ENCODE measurements at regions not wholly inside any gene's neighbourhood (a gene's known extent, or its start where the extent isn't known, plus 50 kb on each side); places are given as distances from the start of the nearest gene placed in this dataset.
A peak's percentile ranks its signal among the peaks of the same experiment; 100 is the strongest.

DNA sequence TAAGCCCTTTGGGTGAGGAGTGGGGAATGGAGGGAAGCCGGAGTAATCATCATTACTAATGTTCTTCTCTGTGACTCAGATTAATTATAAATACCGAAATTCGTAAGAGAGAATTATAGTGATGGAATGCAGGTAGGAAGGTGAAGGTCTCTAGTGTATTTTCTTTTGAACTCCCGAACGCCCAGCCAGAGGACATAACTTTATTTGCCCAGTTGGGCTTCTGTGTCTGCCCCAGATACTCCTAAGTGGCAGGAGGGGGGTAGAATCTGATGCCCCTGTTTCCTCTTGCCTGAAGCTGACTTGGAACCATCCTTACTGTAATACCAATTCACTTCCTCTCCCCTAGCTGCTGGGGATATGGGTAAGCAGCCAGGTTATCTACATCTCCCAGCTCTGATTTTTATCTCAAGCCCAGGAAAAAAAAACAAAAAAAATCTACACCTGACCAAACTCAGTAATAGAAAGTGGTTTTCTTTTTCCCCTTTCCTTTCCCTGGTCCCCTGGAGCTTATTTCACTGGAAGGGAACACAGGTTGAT lies 84.4 kb upstream of the CISTR start:
- DNase-seq (ENCODE audit: low read depth in 2 of 2): no peak

- DNase-seq (ENCODE audit: low read depth in 2 of 2): no peak
These were observed 87.2 kb upstream of the CISTR start for GRCh38 chr12:53838978-53839377.

DNA sequence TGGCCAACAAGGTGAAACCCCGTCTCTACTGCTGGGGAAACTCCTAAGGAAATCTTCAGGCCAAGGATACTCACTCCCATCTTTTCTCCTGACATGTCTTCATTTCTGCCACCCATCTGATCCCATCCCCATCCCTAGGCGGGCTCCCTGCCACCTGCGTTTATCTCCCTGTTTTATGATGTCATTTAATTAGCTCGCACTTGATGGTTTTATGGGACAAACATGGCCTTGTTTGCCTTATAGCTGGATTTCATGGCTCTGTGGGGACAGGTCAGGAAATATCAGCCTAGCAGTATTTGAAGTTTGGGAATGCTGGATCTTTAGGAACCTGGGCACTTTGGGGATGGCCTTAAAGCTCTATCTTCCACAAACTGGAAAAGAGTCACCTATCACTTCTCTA lies 88.5 kb upstream of the CISTR start:
- no peak for DNase-seq (ENCODE audit: low read depth in 2 of 2)

DNA sequence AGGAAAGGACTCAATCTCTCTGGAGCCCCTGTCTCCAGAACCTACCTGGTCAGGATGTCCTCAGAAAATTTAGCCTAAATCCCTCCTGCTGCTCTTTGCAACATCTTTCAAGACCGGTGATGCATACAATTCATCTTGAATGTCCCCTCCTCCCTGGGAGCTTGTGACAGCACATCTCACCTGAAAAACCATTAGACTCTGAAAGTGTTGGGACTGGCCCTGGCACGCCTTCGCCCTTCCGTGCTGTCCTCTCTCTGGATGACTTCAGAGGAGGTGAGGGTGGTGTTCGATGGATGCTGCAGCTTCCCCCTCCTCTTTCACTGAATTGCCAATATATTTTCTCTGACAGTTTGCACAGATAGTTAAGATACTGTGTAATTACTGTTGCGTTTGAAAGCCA lies 90.9 kb upstream of the CISTR start:
- DNase-seq (ENCODE audit: low read depth in 2 of 2): no peak

DNA sequence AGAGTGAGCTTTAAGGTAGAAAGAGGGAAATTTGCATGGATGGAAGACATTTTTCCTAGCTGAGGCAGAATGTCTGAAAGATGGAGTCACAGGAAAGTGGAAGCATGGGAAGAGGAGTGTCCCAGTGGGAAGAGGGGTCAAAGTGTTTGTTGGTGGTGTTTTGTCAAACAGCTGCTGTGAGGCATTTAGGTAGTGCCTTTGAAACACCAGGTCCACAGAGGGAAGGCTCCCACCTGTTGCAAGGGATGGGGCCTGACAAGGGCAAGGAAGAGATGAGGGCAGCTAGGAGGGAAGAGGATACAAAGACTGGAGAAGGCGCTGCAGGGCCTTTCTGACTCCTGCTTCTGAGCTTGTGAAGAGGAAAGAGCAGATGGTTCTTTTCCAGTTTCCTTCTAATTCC lies 91.8 kb upstream of the CISTR start:
- no peak for DNase-seq (ENCODE audit: low read depth in 2 of 2)

DNA sequence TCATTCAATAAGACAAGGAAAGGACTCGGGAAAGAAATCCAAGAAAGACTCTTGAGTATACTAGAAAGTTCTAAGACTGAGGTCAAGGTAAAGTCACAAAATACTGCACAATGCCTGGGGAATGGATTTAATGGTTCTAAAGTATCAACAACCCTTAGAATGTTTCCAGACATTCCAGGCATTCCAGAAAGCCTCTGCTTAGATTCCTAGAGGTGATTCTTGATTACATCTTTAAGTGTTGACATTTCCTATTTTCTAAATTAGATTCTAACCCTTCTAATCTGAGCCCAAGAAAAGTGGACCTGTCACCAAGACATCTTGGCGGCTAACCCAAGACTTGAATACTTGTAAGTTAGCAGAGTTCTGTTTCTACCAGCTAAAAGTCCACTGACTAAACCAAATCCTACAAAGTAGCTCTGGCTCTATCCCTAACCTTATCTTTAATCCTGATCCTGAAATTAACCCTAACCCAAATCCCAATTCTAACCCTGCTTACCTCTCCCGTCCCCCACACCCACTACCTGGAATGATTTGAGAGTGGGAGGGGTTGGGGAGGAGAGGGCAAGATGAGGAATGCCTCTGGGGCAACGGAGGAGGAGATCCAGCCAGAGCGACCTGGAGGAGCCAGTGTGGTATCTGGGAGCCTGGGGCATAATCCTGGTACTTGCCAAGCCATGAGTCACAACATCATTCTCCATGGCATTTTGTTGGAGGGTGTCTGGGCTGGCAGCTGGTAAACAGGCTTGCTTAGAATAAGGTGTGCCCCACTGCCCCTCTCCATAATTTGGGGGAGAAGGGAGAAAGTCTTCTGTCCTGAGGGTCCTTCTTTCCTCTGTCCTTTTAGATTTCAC lies 93.4 kb upstream of the HOXC13 start:
- DNase-seq (ENCODE audit: low read depth in 2 of 2): no peak

- no peak for DNase-seq (ENCODE audit: low read depth in 2 of 2)
These were observed 92.7 kb upstream of the HOXC13 start for GRCh38 chr12:53845932-53846331.

DNA sequence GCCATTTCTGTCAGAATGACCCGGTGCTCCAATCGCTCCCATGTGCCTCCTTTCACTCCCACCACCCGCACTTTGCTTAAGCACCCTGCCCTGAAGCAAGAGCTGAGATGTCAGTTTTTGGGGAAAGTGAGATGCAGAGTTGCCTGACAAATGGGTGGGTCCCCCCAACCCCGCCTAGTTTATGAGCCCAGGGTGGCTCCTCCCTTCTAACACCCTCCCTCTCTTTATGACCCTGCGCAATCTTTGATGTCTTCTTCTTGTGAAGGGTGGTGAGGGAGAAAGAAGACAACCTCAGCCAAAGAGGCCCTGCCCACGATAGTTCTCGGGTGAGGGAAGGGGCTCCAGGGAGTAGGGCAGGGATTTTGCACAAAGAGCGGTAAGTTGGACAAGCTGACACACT lies 89.5 kb upstream of the HOXC13 start:
- DNase-seq (ENCODE audit: low read depth in 2 of 2): no peak

DNA sequence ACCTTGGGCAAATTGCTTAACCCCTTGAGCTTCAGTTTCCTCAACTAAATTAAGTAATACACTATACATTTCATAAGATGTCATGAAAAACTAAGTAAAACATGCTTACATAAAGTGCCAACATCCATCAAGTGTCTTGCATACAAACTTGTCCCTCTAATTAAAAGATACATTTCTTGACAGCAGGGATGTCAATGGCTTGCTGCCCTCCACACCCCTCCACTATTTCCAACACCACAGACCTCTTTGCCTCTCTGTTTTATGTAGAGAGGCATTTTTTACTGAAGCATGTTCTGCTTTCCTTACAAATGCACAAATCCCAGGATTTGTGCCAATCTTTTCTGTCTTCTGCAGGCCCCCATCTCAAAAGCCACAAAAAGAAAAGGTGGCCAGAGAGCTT lies 89.0 kb upstream of the HOXC13 start:
- DNase-seq (ENCODE audit: low read depth in 2 of 2): no peak

- no peak for DNase-seq (ENCODE audit: low read depth in 2 of 2)
These were observed 86.6 kb upstream of the HOXC13 start for GRCh38 chr12:53852061-53852460.

- DNase-seq (ENCODE audit: low read depth in 2 of 2): no peak
These were observed 85.6 kb upstream of the HOXC13 start for GRCh38 chr12:53852992-53853391.

- no peak for DNase-seq (ENCODE audit: low read depth in 2 of 2)
These were observed 83.8 kb upstream of the HOXC13 start for GRCh38 chr12:53854701-53855316.

- no peak for DNase-seq (ENCODE audit: low read depth in 2 of 2)
These were observed 82.5 kb upstream of the HOXC13 start for GRCh38 chr12:53856132-53856531.

DNA sequence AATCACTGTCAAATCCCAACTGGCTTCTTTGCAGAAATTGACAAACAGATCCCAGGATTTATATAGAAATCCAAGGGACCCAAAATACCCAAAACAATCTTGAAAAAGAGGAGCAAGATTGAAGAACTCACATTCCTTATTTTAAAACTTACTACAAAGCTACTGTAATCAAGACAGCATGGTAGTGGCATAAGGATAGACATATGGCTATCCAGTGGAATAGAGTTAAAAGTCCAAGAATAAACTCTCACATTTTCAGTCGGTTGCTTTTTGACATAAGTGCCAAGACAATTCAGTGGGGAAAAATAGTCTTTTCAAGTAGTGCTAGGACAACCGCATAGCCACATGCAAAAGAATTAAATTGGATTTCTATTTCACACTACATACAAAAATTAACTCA lies 81.0 kb upstream of the HOXC13 start:
- DNase-seq (ENCODE audit: low read depth in 2 of 2): no peak

DNA sequence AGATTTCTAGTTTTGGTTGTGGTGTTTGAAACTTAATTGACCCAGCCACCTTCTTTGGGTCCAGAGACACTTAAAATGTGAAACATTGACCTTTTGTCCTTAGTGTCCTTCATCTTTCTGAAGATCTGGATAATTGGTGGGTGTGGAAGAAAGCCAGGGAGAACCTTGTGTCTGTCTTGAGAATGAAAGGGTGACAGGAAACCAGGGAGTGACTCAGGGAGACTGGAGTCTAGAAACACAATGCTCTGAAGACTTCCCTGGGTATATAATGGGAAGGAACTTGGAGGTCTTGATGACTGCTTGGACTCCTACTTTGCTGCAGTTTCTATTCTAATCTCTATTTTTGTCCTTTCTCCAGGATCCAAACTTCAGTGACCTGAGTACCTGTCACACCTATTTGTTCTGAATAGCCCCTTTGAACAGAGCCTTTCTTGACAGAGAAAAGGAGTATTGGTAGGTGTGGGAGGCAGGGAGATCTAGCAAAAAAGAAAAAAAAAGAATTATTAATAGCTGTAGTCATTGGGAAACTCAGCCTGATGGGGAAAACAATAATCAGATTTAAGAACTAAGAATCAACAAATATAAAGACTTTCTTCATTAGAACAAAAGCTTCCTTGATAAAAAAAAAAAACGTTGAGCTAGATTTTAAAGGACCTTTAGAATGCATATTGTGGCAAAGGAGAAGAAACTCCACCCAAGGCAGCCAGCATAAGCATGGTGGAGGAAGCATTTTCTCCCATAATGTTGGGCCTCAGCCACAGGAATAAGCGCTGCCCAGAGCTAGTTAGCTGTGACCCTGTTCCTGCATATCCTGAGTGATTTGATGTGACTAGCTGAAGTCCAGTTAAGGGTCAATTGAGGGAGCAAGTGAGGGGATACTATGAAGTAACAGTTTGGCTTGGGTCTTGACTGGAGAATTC lies 77.9 kb upstream of the HOXC13 start:
- DNase-seq (ENCODE audit: low read depth in 2 of 2): peak in 1 of 2 donors; percentile 28

- no peak for DNase-seq (ENCODE audit: low read depth in 2 of 2)
These were observed 76.4 kb upstream of the HOXC13 start for GRCh38 chr12:53862206-53862605.

DNA sequence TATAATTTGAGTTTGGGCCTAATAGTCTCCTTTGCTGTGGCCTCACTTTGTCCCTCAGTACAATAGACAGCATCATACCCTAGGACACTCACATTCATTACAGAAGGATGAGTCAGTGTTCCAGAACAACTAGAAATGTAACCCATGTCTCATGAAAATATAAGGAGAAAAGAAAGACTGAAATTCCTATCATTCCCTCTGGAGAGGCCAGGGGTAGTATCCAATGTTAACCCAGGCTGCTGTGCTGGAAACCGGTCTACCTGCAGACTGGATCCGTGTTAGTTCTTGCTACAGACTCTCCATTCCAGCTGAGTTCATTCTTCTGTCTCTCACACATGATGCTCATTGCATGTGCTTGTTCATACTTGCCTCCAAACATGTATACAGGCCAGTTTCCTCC lies 75.8 kb upstream of the HOXC13 start:
- no peak for DNase-seq (ENCODE audit: low read depth in 2 of 2)

GRCh38 chr12:53866727-53867126 lies 71.9 kb upstream of the HOXC13 start:
- DNase-seq (ENCODE audit: low read depth in 2 of 2): no peak

DNA sequence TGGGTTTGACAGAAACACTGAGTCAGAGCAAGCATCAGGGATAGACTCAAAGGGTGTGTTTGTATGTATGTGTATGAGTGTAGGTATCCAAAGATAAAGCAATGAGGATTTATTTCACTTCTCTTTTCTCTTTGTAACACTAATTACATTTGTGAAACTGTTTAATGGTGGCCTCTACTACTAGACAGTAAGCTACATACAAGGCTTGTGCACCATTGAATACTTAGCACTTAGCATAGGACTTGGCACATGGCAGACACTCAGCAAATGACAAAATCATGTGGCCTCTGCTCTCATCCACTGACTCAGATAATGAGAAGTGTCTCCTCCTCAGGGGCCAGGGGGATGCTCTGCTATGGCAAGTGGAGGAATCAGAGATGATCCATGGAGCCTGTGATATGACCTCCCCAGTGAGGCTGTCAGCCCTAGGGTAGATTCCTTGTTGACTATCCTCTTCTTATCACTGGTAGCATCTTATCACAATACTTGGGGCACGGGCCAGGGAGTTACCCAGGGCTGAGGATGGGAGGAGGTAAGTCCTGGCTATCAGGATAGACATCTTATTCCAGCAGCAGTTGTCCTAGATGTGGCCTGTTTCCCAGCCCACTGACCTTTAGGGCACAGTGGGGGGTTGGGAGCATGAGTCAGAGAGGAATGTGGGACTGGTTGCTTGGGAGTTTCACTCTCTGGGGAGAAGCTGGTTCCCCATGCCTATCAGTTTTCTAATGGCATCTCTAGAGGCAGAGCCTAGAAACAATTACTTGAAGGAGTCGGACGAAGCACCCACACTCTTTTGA lies 71.2 kb upstream of the HOXC13 start:
- no peak for DNase-seq (ENCODE audit: low read depth in 2 of 2)

DNA sequence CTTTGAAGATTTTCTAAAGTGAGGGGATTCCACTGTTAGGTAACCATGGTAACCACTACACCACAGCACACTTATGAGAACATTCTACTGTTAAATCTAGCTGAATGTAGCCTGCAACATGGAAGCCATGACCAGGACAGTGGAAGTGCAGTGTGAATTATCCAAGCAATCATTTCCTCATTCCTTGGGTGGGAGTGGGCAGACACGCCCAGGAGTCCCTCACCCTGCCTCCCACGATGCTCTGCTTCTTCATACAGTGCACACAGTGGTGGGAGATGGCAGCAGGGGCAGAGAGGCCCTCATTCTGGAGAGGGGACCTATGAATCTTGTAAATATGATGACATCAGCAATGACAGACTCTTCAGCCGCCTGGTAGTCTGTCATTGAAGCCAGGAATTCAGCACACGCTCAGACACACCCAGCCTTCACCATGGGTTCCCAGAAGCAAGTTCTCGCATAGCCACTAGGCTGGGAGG lies 70.1 kb upstream of the HOXC13 start:
- DNase-seq (ENCODE audit: low read depth in 2 of 2): no peak

GRCh38 chr12:53869500-53869899 lies 69.1 kb upstream of the HOXC13 start:
- DNase-seq (ENCODE audit: low read depth in 2 of 2): peak in 1 of 2 donors; percentile 7

Measured in lung microvascular endothelial cell (primary cell).